GM12872 (cell line): ENCODE measurements at regions not wholly inside any gene's neighbourhood (a gene's known extent, or its start where the extent isn't known, plus 50 kb on each side); places are given as distances from the start of the nearest gene placed in this dataset.

Experiments used
- CTCF ChIP-seq: IDR thresholded peaks from 3 replicates; pipeline ENCODE4 v1.5.1; 2011; ENCODE audit warnings: low read depth, mild to moderate bottlenecking, low read length, moderate library complexity; ENCODE audit not compliant: insufficient read depth

- TF ChIP-seq CTCF = no peak
Measured at GRCh38 chr2:156164091-156164720, 168.3 kb downstream of the NR4A2 start.

- TF ChIP-seq CTCF = no peak
Measured at GRCh38 chr2:156158808-156159207, 173.7 kb downstream of the NR4A2 start.

GRCh38 chr2:156157670-156158069 is 174.9 kb downstream of the NR4A2 start:
- no peak for TF ChIP-seq CTCF

- TF ChIP-seq CTCF = no peak
Measured at GRCh38 chr2:156156580-156156979, 175.9 kb downstream of the NR4A2 start.

GRCh38 chr2:156155319-156155718 is 177.2 kb downstream of the NR4A2 start:
- TF ChIP-seq CTCF = no peak

- TF ChIP-seq CTCF = no peak
Measured at GRCh38 chr2:156151351-156151750, 181.2 kb downstream of the NR4A2 start.

GRCh38 chr2:156147594-156148330 is 184.8 kb downstream of the NR4A2 start:
- TF ChIP-seq CTCF = no peak
